Ureter (tissue), 1 donor: ENCODE measurements at regions not wholly inside any gene's neighbourhood (a gene's known extent, or its start where the extent isn't known, plus 50 kb on each side); places are given as distances from the start of the nearest gene placed in this dataset.

Experiments
- DNase-seq: peaks from one replicate; pipeline ENCODE4 v3.0.0-alpha.2; 2020; ENCODE audit warnings: low spot score
- donor health status: DM: yes; HTN: yes; CAD: no.

DNA sequence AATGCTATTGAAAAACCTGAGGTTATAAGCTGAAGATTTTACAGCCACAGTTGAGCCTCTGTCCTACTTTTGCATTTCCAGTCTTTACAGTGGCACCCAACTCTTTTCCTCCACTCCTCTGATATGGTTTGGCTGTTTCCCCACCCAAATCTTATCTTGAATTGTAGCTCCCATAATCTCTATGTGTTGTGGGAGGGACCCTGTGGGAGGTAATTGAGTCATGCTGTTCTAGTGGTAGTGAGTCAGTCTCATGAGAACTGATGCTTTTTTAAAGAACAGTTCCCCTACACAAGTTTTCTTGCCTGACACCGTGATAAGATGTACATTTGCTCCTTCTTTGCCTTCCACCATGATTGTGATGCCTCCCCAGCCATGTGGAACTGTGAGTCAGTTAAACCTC lies 646.1 kb upstream of the SEMA6A start:
- no peak for DNase-seq

DNA sequence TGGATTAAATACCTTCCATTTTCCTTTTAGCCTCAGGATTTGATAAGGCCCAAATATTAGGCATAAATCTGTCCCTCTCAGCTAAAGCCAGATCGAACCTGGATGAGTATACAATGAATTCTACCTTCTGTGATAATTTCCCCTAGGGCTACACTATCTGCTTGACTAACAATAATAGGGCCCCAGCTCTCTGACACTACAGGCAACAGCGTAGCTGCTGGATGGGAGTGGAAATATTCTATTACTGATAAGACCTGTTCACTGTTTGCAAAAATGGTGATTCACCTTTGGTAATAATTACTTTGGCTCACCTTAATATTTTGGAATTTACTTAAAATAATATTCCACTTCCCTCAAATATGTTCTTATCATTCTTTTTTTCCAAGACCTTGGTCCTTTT lies 644.2 kb upstream of the SEMA6A start:
- no peak for DNase-seq

DNA sequence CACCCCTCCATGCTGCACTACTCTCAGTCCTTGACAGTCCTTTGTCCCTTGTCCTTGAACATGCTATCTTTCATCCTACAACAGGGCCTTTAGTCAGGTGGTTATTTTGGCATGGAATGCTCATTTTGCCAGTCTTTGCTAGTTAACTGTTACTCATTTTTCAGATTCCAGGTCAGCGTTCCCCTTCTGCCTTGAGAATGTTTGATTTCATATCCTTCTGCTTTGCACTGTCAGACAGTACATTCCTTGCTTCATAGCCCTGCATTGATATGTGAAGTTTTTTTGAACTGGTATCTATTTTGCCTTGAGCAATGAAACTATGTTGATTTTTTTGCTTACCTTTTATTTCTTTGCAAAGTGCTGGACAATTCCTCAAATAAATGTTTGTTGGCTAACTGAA lies 638.2 kb upstream of the SEMA6A start:
- no peak for DNase-seq

GRCh38 chr5:117210796-117211195 lies 636.2 kb upstream of the SEMA6A start:
- no peak for DNase-seq

DNA sequence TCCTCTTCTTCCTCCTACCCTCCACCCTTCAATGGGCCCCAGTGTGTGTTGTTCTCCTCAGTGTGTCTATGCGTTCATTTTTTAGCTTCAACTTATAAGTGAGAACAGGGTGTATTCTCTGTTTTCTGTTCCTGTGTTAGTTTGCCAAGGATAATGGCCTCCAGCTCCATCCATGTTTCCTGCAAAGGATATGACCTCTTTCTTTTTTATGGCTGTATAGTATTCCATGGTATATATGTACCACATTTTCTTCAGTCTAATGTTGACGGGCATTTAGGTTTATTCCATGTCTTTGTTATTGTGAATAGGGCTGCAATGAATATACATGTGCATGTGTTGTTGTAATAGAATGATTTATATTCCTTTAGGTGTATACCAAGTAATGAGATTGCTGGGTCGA lies 634.9 kb upstream of the SEMA6A start:
- DNase-seq: no peak

GRCh38 chr5:117207088-117207668 lies 632.6 kb upstream of the SEMA6A start:
- DNase-seq: no peak

DNA sequence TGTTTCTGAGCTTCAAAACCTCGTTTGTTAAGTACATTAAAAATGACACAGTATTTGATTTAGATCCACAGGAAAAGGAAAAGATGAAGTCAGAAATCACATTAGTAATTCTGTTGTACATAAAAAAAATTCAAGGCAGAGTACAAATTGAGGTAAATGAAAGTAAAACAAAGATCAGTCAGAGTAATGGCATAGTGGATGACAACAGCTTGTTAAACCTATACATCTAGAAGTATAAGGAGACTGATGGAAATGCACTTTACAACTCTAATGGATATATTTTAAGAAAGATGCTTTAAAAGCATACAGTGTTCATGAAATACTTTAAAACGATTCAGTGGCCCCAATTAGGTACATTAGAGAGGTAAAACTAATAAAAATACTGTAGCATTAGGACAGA lies 631.3 kb upstream of the SEMA6A start:
- no peak for DNase-seq

- no peak for DNase-seq
These were observed 630.6 kb upstream of the SEMA6A start for GRCh38 chr5:117204926-117205869.

GRCh38 chr5:117204404-117204803 lies 629.8 kb upstream of the SEMA6A start:
- DNase-seq: no peak

DNA sequence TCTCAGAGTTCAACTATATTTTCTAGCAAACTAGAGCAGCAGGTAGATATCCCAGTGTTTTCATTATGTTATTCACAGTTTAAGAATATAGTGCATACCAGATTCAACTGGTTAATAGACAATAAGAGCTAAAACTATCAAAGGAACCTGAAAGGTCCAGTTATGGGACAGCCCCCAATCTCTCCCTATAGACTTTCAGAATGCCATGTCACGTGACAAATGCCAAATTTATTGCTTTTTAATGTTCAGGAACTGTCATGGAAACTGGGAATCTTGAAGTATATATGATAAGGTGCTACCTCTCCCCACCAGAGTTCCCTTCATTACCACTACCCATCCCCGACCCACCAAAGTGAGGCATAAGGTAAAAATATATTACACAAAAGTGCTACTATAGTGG lies 629.0 kb upstream of the SEMA6A start:
- no peak for DNase-seq

DNA sequence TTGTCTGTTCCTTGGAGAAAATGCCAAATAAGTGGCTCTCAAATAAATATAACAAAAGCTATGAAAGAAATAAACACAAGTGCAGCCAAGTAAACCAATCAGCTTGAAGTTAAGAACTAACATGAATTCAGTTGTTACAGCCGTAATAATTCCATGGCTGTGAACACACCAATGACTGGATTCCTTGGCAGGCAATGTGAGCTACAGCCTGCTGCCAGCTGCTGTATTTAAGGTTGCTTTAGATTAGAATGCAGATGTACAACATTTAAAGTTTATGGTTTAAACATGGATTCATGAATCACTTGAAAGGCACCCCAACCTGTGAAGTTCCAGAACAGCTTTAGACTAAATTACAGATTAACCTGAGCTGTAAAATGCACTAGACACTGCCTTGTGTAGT lies 626.4 kb upstream of the SEMA6A start:
- no peak for DNase-seq

GRCh38 chr5:117195076-117195475 lies 620.5 kb upstream of the SEMA6A start:
- no peak for DNase-seq

DNA sequence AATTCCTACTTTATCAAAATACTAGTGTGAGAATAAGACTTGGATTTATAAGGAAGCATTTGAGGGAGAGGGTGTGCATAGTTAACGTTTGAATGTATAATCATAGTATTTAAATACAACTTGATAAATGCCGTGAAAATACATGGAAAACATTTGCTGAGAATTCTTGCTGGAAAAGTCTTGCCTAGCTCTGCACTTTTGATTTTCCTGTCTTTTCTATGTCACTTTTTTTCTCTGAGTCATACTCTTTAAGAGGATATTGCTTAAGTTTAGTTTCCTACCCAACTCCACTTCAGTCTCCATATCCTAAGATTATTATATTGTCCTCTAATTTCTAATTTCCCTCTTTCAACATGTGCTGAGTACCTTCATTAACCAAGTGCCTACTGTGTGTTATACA lies 616.6 kb upstream of the SEMA6A start:
- no peak for DNase-seq

- no peak for DNase-seq
These were observed 615.2 kb upstream of the SEMA6A start for GRCh38 chr5:117189784-117190183.

GRCh38 chr5:117188211-117188610 lies 613.6 kb upstream of the SEMA6A start:
- no peak for DNase-seq

GRCh38 chr5:117186751-117187150 lies 612.1 kb upstream of the SEMA6A start:
- no peak for DNase-seq

- no peak for DNase-seq
These were observed 608.7 kb upstream of the SEMA6A start for GRCh38 chr5:117183326-117183725.

DNA sequence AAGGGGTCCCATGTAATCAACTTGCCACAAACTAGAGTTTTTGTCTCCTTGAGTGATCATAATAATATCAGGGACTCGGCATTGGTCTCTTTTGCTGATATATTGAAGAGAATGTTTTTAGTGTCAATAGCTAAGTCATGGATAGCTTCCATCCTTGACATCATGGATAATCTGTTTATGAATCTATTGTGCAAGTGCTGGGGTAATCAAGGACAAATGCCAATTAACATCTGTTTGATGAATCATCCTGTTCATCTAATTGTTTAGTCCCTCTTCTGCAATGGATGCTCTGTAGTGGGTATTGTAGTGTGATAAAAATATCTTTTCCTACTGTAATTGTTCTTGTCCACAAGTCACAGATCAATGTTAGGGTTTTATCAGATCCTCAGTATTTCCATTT lies 607.5 kb upstream of the SEMA6A start:
- no peak for DNase-seq

- no peak for DNase-seq
These were observed 602.7 kb upstream of the SEMA6A start for GRCh38 chr5:117177302-117177701.

- DNase-seq: no peak
These were observed 590.4 kb upstream of the SEMA6A start for GRCh38 chr5:117165068-117165467.

- DNase-seq: no peak
These were observed 587.2 kb upstream of the SEMA6A start for GRCh38 chr5:117161718-117162335.

DNA sequence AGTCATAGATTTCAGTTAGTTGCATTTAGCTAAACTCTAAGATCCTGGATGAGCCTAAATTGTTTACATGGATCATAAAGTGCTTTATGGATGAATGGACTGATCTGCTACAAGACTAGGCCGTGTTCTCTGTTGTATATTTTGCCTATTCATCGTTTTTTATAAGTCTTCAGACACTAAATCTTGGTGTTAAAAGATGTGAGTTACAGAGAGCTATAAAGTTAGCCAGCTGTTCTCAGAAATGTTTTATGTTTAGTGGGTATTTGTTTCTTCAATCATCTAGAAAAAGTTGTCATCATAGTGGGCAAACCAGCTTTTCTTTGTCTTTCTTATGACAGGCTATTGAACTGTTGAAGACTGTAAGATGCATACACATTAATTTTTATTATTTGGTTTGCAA lies 585.8 kb upstream of the SEMA6A start:
- DNase-seq: no peak

GRCh38 chr5:117149312-117149711 lies 574.7 kb upstream of the SEMA6A start:
- no peak for DNase-seq
